MM.1S (cell line): ENCODE measurements at regions not wholly inside any gene's neighbourhood (a gene's known extent, or its start where the extent isn't known, plus 50 kb on each side); places are given as distances from the start of the nearest gene placed in this dataset.

Experiments used
- DNase-seq: peaks from one replicate; pipeline ENCODE4 v3.0.0-alpha.2; 2015
- H2AFZ ChIP-seq: fragments of 300-600 bp; sonication (generic); 2 replicates; pipeline ENCODE4 v1.6.0; 2016; ENCODE audit warnings: antibody characterized with exemption, low read length
- H3F3A ChIP-seq: fragments of 300-600 bp; sonication (generic); 2 replicates; pipeline ENCODE4 v1.6.1; 2016; ENCODE audit warnings: mild to moderate bottlenecking, antibody characterized with exemption, low read length, moderate library complexity, mixed read lengths; ENCODE audit not compliant: insufficient read depth
- H3K27ac ChIP-seq: fragments of 300-600 bp; sonication (generic); 2 replicates; pipeline ENCODE4 v1.5.1; 2016; ENCODE audit warnings: mild to moderate bottlenecking, low read length
- H3K27me3 ChIP-seq: fragments of 300-600 bp; sonication (generic); replicated peaks from 2 replicates; pipeline ENCODE4 v1.6.0; 2016; ENCODE audit warnings: low read length; ENCODE audit not compliant: insufficient read depth
- H3K36me3 ChIP-seq: fragments of 300-600 bp; sonication (generic); replicated peaks from 2 replicates; pipeline ENCODE4 v1.6.1; 2016; ENCODE audit warnings: mild to moderate bottlenecking, low read length, mixed read lengths; ENCODE audit not compliant: insufficient read depth
- H3K4me1 ChIP-seq: fragments of 300-600 bp; sonication (generic); 2 replicates; pipeline ENCODE4 v1.6.1; 2016; ENCODE audit warnings: low read length, mixed read lengths
- H3K4me2 ChIP-seq: fragments of 300-600 bp; sonication (generic); 2 replicates; pipeline ENCODE4 v1.6.0; 2016; ENCODE audit warnings: low read depth, low read length
- H3K4me3 ChIP-seq: fragments of 300-600 bp; sonication (generic); 2 replicates; pipeline ENCODE4 v1.5.1; 2016; ENCODE audit warnings: low read length, mixed read lengths
- H3K79me2 ChIP-seq: fragments of 300-600 bp; sonication (generic); 2 replicates; pipeline ENCODE4 v1.6.1; 2016; ENCODE audit warnings: mixed run types, low read length, mixed read lengths
- H3K9ac ChIP-seq: fragments of 300-600 bp; sonication (generic); 2 replicates; pipeline ENCODE4 v1.6.1; 2016; ENCODE audit warnings: low read length, mixed read lengths
- H3K9me2 ChIP-seq: fragments of 300-600 bp; sonication (generic); replicated peaks from 2 replicates; pipeline ENCODE4 v1.6.1; 2016; ENCODE audit warnings: mild to moderate bottlenecking, low read length, mixed read lengths; ENCODE audit not compliant: insufficient read depth
- H3K9me3 ChIP-seq: fragments of 300-600 bp; sonication (generic); replicated peaks from 2 replicates; pipeline ENCODE4 v1.6.1; 2016; ENCODE audit warnings: mild to moderate bottlenecking, low read length, mixed read lengths; ENCODE audit not compliant: insufficient read depth
- H4K20me1 ChIP-seq: fragments of 300-600 bp; sonication (generic); 2 replicates; pipeline ENCODE4 v1.6.1; 2016; ENCODE audit warnings: mild to moderate bottlenecking, low read length, moderate library complexity, mixed read lengths; ENCODE audit not compliant: insufficient read depth
- EZH2 ChIP-seq: fragments of 300-600 bp; sonication (generic); optimal IDR thresholded peaks from 2 replicates; pipeline ENCODE3; 2017; ENCODE audit warnings: low read depth, mild to moderate bottlenecking, antibody characterized with exemption, low read length, mixed read lengths
- EZH2phosphoT487 ChIP-seq: fragments of 300-600 bp; sonication (generic); IDR thresholded peaks from 2 replicates; pipeline ENCODE4 v1.6.1; 2018; ENCODE audit warnings: antibody characterized with exemption, low read length
- TF ChIP-seq, protein P1 (sequence below): fragments of 300-600 bp; sonication (generic); IDR thresholded peaks from 2 replicates; pipeline ENCODE4 v1.5.1; 2016; ENCODE audit warnings: antibody characterized with exemption, low read length, mixed read lengths

DNA sequence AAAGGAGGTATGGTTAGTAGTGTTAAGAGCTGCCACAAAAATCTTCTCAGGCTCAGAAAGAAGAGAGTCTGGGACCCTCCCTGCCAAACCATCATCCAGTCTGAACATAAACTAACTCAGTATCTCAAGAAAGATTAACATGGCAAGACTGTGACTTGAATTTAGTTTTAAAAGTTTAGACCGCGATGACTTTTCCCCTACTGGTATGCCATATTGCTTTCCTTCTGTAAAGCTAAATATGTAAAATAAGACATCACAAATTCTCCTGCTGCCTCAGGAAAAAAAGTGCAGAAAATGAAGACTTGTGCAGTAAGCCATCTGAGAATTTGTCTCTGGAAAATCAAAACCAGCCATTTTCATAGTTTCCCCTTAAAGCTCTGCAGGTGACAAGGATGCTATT lies 85.2 kb upstream of the STARD4 start:
- Histone ChIP-seq H3K9ac (no peak overlapping the region), H3K4me1 (no peaks in the 10 kb centered on the region), H3K27ac (no peak overlapping the region), H3K27me3 (no peaks in the 10 kb centered on the region), H4K20me1 (no peaks in the 10 kb centered on the region), H3K4me2 (no peak overlapping the region), H3K4me3 (no peak overlapping the region), H2AFZ (no peak overlapping the region), H3K9me2 (no peaks in the 10 kb centered on the region), H3F3A (no peaks in the 10 kb centered on the region), H3K79me2 (no peaks in the 10 kb centered on the region), H3K9me3 (no peaks in the 10 kb centered on the region), H3K36me3 (no peaks in the 10 kb centered on the region)
- TF ChIP-seq EZH2phosphoT487 (no peak), EZH2 (no peak)
- TF ChIP-seq, protein P1, sequence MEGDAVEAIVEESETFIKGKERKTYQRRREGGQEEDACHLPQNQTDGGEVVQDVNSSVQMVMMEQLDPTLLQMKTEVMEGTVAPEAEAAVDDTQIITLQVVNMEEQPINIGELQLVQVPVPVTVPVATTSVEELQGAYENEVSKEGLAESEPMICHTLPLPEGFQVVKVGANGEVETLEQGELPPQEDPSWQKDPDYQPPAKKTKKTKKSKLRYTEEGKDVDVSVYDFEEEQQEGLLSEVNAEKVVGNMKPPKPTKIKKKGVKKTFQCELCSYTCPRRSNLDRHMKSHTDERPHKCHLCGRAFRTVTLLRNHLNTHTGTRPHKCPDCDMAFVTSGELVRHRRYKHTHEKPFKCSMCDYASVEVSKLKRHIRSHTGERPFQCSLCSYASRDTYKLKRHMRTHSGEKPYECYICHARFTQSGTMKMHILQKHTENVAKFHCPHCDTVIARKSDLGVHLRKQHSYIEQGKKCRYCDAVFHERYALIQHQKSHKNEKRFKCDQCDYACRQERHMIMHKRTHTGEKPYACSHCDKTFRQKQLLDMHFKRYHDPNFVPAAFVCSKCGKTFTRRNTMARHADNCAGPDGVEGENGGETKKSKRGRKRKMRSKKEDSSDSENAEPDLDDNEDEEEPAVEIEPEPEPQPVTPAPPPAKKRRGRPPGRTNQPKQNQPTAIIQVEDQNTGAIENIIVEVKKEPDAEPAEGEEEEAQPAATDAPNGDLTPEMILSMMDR, result no peak
- DNase-seq, result no peak

DNA sequence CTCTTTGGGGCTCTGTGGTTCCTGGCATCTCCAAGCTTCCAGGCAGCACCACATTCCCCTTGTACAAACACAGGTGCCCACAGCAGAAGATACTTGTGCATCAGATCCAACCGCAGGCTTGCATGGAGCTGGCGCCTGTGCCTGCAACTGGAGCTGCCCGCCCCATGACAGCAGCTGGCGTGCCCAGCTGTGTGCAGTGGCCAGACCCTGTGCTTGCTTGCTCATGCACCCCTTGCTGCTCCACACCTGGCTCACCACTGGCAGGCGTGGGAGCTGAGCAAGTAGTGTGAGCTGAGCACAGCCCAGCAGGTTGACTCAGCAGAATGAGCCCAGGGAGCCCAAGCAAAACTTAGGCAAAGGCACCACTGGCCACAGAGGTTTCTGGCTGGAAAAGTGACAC lies 84.4 kb upstream of the STARD4 start:
- Histone ChIP-seq H3K27ac (no peak overlapping the region), H3K36me3 (no peaks in the 10 kb centered on the region), H3K9me2 (no peaks in the 10 kb centered on the region), H3K4me2 (no peak overlapping the region), H4K20me1 (no peaks in the 10 kb centered on the region), H3K9me3 (no peaks in the 10 kb centered on the region), H3K79me2 (no peaks in the 10 kb centered on the region), H3F3A (no peaks in the 10 kb centered on the region), H3K4me1 (no peaks in the 10 kb centered on the region), H2AFZ (no peak overlapping the region), H3K27me3 (no peaks in the 10 kb centered on the region), H3K9ac (no peak overlapping the region), H3K4me3 (no peak overlapping the region)
- TF ChIP-seq, protein P1, result no peak
- TF ChIP-seq EZH2phosphoT487 (no peak), EZH2 (no peak)
- DNase-seq, result no peak

DNA sequence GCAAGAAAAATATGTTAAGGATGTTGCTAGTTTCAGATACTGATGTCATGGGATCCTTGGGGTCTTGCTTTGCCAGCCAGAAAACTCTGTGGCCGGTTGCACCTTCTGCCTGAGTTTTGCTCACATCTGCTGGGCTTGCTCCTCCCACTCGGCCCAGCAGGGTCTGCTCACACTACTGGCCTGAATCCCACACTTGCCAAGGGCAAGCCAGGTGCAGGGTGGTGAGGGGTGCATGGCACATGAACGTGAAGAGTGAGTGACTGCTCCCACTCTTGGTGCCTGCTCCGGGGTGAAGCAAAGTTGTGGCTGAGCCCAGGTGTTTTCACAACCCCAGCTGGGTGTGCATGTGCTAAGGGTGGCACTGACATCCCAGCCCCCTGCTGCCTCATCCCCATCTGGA lies 83.1 kb upstream of the STARD4 start:
- Histone ChIP-seq H3K4me2 (no peak overlapping the region), H3F3A (no peaks in the 10 kb centered on the region), H3K4me1 (no peaks in the 10 kb centered on the region), H3K9me3 (no peaks in the 10 kb centered on the region), H3K36me3 (no peaks in the 10 kb centered on the region), H3K9ac (no peak overlapping the region), H3K27me3 (no peaks in the 10 kb centered on the region), H3K9me2 (no peaks in the 10 kb centered on the region), H3K4me3 (no peak overlapping the region), H2AFZ (no peak overlapping the region), H4K20me1 (no peaks in the 10 kb centered on the region), H3K27ac (no peak overlapping the region), H3K79me2 (no peaks in the 10 kb centered on the region)
- TF ChIP-seq EZH2phosphoT487, result no peak
- TF ChIP-seq, protein P1, result no peak
- no peak for TF ChIP-seq EZH2
- DNase-seq, result no peak
